Endothelial cell of umbilical vein (primary cell): ENCODE measurements at regions not wholly inside any gene's neighbourhood (a gene's known extent, or its start where the extent isn't known, plus 50 kb on each side); places are given as distances from the start of the nearest gene placed in this dataset.

Experiments
- BruUV-seq: library from RNA; stranded (reverse); fragments of 400-500 nt; replicated peaks from 2 replicates; lab custom pipeline; 2021; lab: Mats Ljungman, UMichigan
- CTCF ChIA-PET: fragments of 300-600, 350-600 bp; sonication (Branson Sonifier 250); formaldehyde crosslinking; loops from one replicate; lab custom pipeline; 2021; ENCODE audit warnings: antibody characterized with exemption, inconsistent platforms; lab: Charles Lee
- POLR2A ChIA-PET: fragments of 300-600, 350-600 bp; sonication (Branson Sonifier 250); formaldehyde crosslinking; loops from one replicate; lab custom pipeline; 2021; ENCODE audit warnings: antibody characterized with exemption, inconsistent platforms; lab: Charles Lee
- DNase-seq: peaks from one replicate; pipeline ENCODE4 v3.0.0-alpha.2; 2011; ENCODE audit warnings: low read depth, low spot score
- FAIRE-seq: peaks from 2 replicates; lab custom pipeline; 2011; peaks lifted over from hg19 to GRCh38; lab: Jason Lieb, UNC
- H2AFZ ChIP-seq: 2 replicates; pipeline ENCODE4 v1.6.0; 2012; ENCODE audit warnings: low read depth, low read length, control low read depth, inconsistent platforms
- H3K27ac ChIP-seq: 2 replicates; pipeline ENCODE4 v1.5.1; 2011; ENCODE audit warnings: low read depth, mild to moderate bottlenecking, control low read depth, low read length, moderate library complexity; ENCODE audit not compliant: insufficient read depth
- H3K27me3 ChIP-seq, 2 experiments: 2 replicates each; pipeline versions ENCODE4 v1.6.0 to v1.6.1; 2011; ENCODE audit warnings: low read length in 2 of 2, mixed read lengths in 1 of 2; ENCODE audit not compliant: control insufficient read depth in 2 of 2, insufficient read depth in 2 of 2
- H3K36me3 ChIP-seq, 2 experiments: 2 replicates in 1 of 2; 3 replicates in 1 of 2; pipeline ENCODE4 v1.5.1; 2011; ENCODE audit warnings: low read length in 2 of 2, mild to moderate bottlenecking in 1 of 2, moderate library complexity in 1 of 2; ENCODE audit not compliant: control insufficient read depth in 2 of 2, insufficient read depth in 2 of 2; ENCODE audit errors: extremely low read depth in 1 of 2
- H3K4me1 ChIP-seq: 3 replicates; pipeline ENCODE4 v1.5.1; 2011; ENCODE audit warnings: mild to moderate bottlenecking, low read length; ENCODE audit not compliant: control insufficient read depth, insufficient read depth; ENCODE audit errors: extremely low read depth
- H3K4me2 ChIP-seq: 2 replicates; pipeline ENCODE4 v1.6.1; 2011; ENCODE audit warnings: low read length, control low read depth, mixed read lengths; ENCODE audit not compliant: insufficient read depth
- H3K4me3 ChIP-seq, 3 experiments: fragments of 200-600 bp in 1 of 3; sonication (generic), shearing (Covaris generic) in 1 of 3; replicated peaks in 1 of 3; 2 replicates each; pipeline ENCODE4 v1.5.1; 2011 to 2016; ENCODE audit warnings: control low read depth in 3 of 3, low read length in 3 of 3, mild to moderate bottlenecking in 2 of 3, inconsistent platforms in 1 of 3, low read depth in 1 of 3, moderate library complexity in 1 of 3; ENCODE audit not compliant: insufficient read depth in 1 of 3
- H3K79me2 ChIP-seq: 2 replicates; pipeline ENCODE4 v1.6.0; 2012; ENCODE audit warnings: low read length, inconsistent platforms; ENCODE audit not compliant: control insufficient read depth, insufficient read depth
- H3K9ac ChIP-seq: replicated peaks from 2 replicates; pipeline ENCODE3; 2011; ENCODE audit warnings: low read length, control low read depth; ENCODE audit not compliant: insufficient read depth; ENCODE audit errors: extremely low read depth
- H3K9me1 ChIP-seq: replicated peaks from 3 replicates; pipeline ENCODE4 v1.6.0; 2011; ENCODE audit warnings: mild to moderate bottlenecking, low read length; ENCODE audit not compliant: control insufficient read depth, insufficient read depth; ENCODE audit errors: extremely low read depth
- H3K9me3 ChIP-seq: replicated peaks from 2 replicates; pipeline ENCODE4 v1.5.1; 2012; ENCODE audit warnings: low read length, inconsistent platforms; ENCODE audit not compliant: control insufficient read depth, insufficient read depth
- H4K20me1 ChIP-seq: replicated peaks from 2 replicates; pipeline ENCODE3; 2011; ENCODE audit warnings: mild to moderate bottlenecking, low read length; ENCODE audit not compliant: control insufficient read depth, insufficient read depth; ENCODE audit errors: extremely low read depth
- CTCF ChIP-seq, 2 donors: IDR thresholded peaks; 1 replicate in 1 of 2; 2 replicates in 1 of 2; pipeline ENCODE4 v1.5.1; 2011; ENCODE audit warnings: low read length in 2 of 2, mild to moderate bottlenecking in 2 of 2, moderate library complexity in 2 of 2, control low read depth in 1 of 2, inconsistent platforms in 1 of 2, low read depth in 1 of 2; ENCODE audit not compliant: insufficient read depth in 1 of 2; ENCODE audit errors: extremely low read depth in 1 of 2
- EZH2 ChIP-seq: IDR thresholded peaks from 2 replicates; pipeline ENCODE4 v1.6.1; 2012; ENCODE audit warnings: borderline replicate concordance, low read depth, mild to moderate bottlenecking, moderate library complexity, low read length, inconsistent platforms; ENCODE audit not compliant: severe bottlenecking
- FOS ChIP-seq: IDR thresholded peaks from 2 replicates; pipeline ENCODE4 v1.6.1; 2011; ENCODE audit warnings: mild to moderate bottlenecking, low read length, moderate library complexity, borderline replicate concordance; ENCODE audit not compliant: insufficient read depth
- GATA2 ChIP-seq: IDR thresholded peaks from 2 replicates; pipeline ENCODE4 v1.7.0; 2011; ENCODE audit warnings: low read depth, mild to moderate bottlenecking, moderate library complexity, mixed read lengths, low read length; ENCODE audit not compliant: insufficient read length, insufficient read depth
- JUN ChIP-seq: IDR thresholded peaks from 2 replicates; pipeline ENCODE4 v1.6.1; 2011; ENCODE audit warnings: borderline replicate concordance, low read depth; ENCODE audit not compliant: insufficient read length, insufficient read depth
- MYC ChIP-seq: IDR thresholded peaks from one replicate; pipeline ENCODE4 v1.6.1; 2011; ENCODE audit warnings: mild to moderate bottlenecking, low read depth, low read length
- POLR2A ChIP-seq: IDR thresholded peaks from 2 replicates; pipeline ENCODE4 v1.6.1; 2012; ENCODE audit warnings: low read depth, mild to moderate bottlenecking, control low read depth, low read length
- POLR2AphosphoS5 ChIP-seq: IDR thresholded peaks from 2 replicates; pipeline ENCODE4 v1.6.1; 2012; ENCODE audit warnings: low read depth, mild to moderate bottlenecking, control low read depth, low read length, moderate library complexity; ENCODE audit not compliant: insufficient read depth
- dilution Hi-C: fragments of 300-500 bp; cut with MboI; formaldehyde crosslinking; loops from one replicate; pipeline ENCODE4 v1.15.0; 2019; ENCODE audit warnings: low sequenced_read_pairs; ENCODE audit not compliant: extremely low pct_ligation_motif_present
- intact Hi-C: fragments of 100-400 bp; cut with micrococcal nuclease; formaldehyde crosslinking; loops from one replicate; pipeline ENCODE4 v1.10.0; 2022
- TF ChIP-seq, protein P1 (sequence below): IDR thresholded peaks from 2 replicates; pipeline ENCODE4 v1.6.1; 2011; ENCODE audit not compliant: insufficient read depth, insufficient read length

DNA sequence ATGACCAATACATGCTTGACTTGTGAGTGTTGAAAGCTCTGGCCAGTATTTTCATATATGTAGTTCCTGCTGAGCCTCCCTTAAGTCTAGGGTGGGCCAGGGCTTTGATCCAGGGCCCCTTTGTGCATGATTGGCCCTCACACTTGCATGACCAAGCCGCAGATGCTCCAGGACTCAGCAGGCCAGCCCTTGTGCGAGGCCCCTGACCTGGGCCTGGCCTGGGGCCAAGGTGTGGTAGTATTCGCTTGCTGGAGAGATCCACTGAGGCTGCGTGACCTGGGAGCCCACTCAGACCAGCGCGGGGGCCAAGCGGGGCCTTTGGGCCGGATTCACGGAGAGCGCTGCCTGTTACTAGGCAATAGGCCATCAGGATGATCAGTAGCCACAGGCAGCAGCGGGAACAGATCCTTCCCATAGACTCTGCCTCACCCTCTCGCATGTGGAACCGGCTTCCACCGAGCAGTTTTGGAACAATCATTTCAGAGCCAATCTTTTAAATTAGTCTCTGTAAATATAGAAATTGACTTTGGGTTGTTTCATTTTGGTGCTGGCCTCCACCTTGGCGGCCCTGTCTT, 79.0 kb upstream of the PTCH1 start:
- Histone ChIP-seq H3K27me3 (peaks cover 0 to 2% of the 10 kb centered on the region in 2 experiments), H3K79me2 (no peaks in the 10 kb centered on the region), H3K36me3 (no peaks in the 10 kb centered on the region), H3K9me1 (no peaks in the 10 kb centered on the region), H3K27ac (no peak overlapping the region), H2AFZ (no peak overlapping the region), H4K20me1 (no peaks in the 10 kb centered on the region), H3K9ac (no peak overlapping the region), H3K9me3 (no peaks in the 10 kb centered on the region), H3K4me1 (no peaks in the 10 kb centered on the region), H3K4me2 (no peak overlapping the region), H3K4me3 (no peak overlapping the region)
- no TSS peak for BruUV-seq
- FAIRE-seq (no peak), DNase-seq (no peak)
- POLR2A ChIA-PET = no interaction called here
- intact Hi-C loops (no loop called here), dilution Hi-C loops (no loop called here)
- TF ChIP-seq POLR2AphosphoS5 (no peak), MYC (no peak), JUN (no peak), GATA2 (no peak), POLR2A (no peak), FOS (no peak), EZH2 (no peak), CTCF (IDR thresholded peaks at IDR 0.05; ENCODE audit: extremely low read depth in 1 of 2, insufficient read depth in 1 of 2, low read depth in 1 of 2, low read length in 2 of 2) (no peak)
- TF ChIP-seq, protein P1, sequence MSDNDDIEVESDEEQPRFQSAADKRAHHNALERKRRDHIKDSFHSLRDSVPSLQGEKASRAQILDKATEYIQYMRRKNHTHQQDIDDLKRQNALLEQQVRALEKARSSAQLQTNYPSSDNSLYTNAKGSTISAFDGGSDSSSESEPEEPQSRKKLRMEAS = no peak
- CTCF ChIA-PET = no interaction called here
